ENCODE measurements at regions not wholly inside any gene's neighbourhood (a gene's known extent, or its start where the extent isn't known, plus 50 kb on each side); places are given as distances from the start of the nearest gene placed in this dataset.

DNA sequence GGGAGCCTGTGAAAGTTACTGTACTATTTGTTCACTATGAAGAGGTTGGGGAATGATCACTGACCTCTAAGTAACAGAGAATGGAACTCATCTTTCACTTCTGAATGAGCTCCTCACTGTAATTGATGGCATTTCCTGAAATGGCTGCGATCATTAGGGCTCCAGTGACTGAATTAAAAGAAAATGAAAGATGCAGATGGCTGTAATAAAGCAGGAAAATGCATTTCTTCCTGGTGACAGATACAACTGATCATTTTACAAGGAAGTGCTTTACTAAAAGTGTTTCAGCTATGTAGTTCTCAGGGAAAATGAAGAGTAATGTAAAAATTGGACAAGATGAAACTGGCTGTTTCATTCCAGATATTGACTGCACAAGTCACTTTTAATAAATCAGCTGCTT lies 1200.6 kb upstream of the NUDT12 start:
- FAIRE-seq, result no peak
- intact Hi-C loops (cut with micrococcal nuclease), result no loop called here
- H3K9me1 ChIP-seq (replicated peaks; ENCODE audit: control insufficient read depth, extremely low read depth, insufficient read depth, low read length), result no peaks in the 10 kb centered on the region
- no peaks in the 10 kb centered on the region for H3K27me3 ChIP-seq (ENCODE audit: control insufficient read depth in 2 of 2, insufficient read depth in 2 of 2, low read length in 2 of 2)
- H2AFZ ChIP-seq (ENCODE audit: low read depth, low read length), result no peak overlapping the region
- H3K79me2 ChIP-seq (ENCODE audit: control insufficient read depth, insufficient read depth, low read length), result no peaks in the 10 kb centered on the region
- POLR2A ChIA-PET, result no interaction called here
- no peak overlapping the region for H3K4me3 ChIP-seq (replicated peaks in 1 of 3; ENCODE audit: insufficient read depth in 1 of 3, low read depth in 1 of 3, low read length in 3 of 3)
- dilution Hi-C loops (cut with MboI; ENCODE audit: extremely low pct_ligation_motif_present, low sequenced_read_pairs), result no loop called here
- no peaks in the 10 kb centered on the region for H4K20me1 ChIP-seq (replicated peaks; ENCODE audit: control insufficient read depth, extremely low read depth, insufficient read depth, low read length)
- TF ChIP-seq GATA2 (IDR thresholded peaks at IDR 0.05; ENCODE audit: insufficient read depth, insufficient read length, low read depth, low read length) (no peak), POLR2A (IDR thresholded peaks at IDR 0.05; ENCODE audit: low read depth, low read length) (no peak), MYC (IDR thresholded peaks at IDR 0.05; ENCODE audit: low read depth, low read length) (no peak), POLR2AphosphoS5 (IDR thresholded peaks at IDR 0.05; ENCODE audit: insufficient read depth, low read depth, low read length) (no peak), EZH2 (IDR thresholded peaks at IDR 0.05; ENCODE audit: borderline replicate concordance, low read depth, low read length, severe bottlenecking) (no peak), JUN (IDR thresholded peaks at IDR 0.05; ENCODE audit: borderline replicate concordance, insufficient read depth, insufficient read length, low read depth) (no peak), FOS (IDR thresholded peaks at IDR 0.05; ENCODE audit: borderline replicate concordance, insufficient read depth, low read length) (no peak)
- TF ChIP-seq, protein P1, sequence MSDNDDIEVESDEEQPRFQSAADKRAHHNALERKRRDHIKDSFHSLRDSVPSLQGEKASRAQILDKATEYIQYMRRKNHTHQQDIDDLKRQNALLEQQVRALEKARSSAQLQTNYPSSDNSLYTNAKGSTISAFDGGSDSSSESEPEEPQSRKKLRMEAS (IDR thresholded peaks at IDR 0.05; ENCODE audit: insufficient read depth, insufficient read length), result no peak
- TF ChIP-seq, protein P2, sequence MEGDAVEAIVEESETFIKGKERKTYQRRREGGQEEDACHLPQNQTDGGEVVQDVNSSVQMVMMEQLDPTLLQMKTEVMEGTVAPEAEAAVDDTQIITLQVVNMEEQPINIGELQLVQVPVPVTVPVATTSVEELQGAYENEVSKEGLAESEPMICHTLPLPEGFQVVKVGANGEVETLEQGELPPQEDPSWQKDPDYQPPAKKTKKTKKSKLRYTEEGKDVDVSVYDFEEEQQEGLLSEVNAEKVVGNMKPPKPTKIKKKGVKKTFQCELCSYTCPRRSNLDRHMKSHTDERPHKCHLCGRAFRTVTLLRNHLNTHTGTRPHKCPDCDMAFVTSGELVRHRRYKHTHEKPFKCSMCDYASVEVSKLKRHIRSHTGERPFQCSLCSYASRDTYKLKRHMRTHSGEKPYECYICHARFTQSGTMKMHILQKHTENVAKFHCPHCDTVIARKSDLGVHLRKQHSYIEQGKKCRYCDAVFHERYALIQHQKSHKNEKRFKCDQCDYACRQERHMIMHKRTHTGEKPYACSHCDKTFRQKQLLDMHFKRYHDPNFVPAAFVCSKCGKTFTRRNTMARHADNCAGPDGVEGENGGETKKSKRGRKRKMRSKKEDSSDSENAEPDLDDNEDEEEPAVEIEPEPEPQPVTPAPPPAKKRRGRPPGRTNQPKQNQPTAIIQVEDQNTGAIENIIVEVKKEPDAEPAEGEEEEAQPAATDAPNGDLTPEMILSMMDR (IDR thresholded peaks at IDR 0.05; ENCODE audit: extremely low read depth in 1 of 2, insufficient read depth in 1 of 2, low read depth in 1 of 2, low read length in 2 of 2), result no peak
- H3K4me1 ChIP-seq (ENCODE audit: control insufficient read depth, extremely low read depth, insufficient read depth, low read length), result no peaks in the 10 kb centered on the region
- H3K4me2 ChIP-seq (ENCODE audit: insufficient read depth, low read length), result no peak overlapping the region
- H3K36me3 ChIP-seq (ENCODE audit: control insufficient read depth in 2 of 2, extremely low read depth in 1 of 2, insufficient read depth in 2 of 2, low read length in 2 of 2), result no peaks in the 10 kb centered on the region
- H3K9ac ChIP-seq (replicated peaks; ENCODE audit: extremely low read depth, insufficient read depth, low read length), result no peak overlapping the region
- no peak overlapping the region for H3K27ac ChIP-seq (ENCODE audit: insufficient read depth, low read depth, low read length)
- no TSS peak for BruUV-seq (replicated peaks)
- CTCF ChIA-PET, result interaction anchor here (2.0 kb wide), 1 partner anchor 11 kb away, joined by 10 read pairs; no protein-coding TSS in a partner anchor
- H3K9me3 ChIP-seq (replicated peaks; ENCODE audit: control insufficient read depth, insufficient read depth, low read length), result no peaks in the 10 kb centered on the region
- no peak for DNase-seq (ENCODE audit: low read depth, low spot score)

All from endothelial cell of umbilical vein (primary cell).